ENCODE measurements at regions not wholly inside any gene's neighbourhood (a gene's known extent, or its start where the extent isn't known, plus 50 kb on each side); places are given as distances from the start of the nearest gene placed in this dataset.

- no peak for DNase-seq (ENCODE audit: low spot score)
- in situ Hi-C loops (cut with MboI; ENCODE audit: low pct_unique_long_range_greater_than_20kb, low sequenced_read_pairs, unreplicated experiment), result no loop called here
- TF ChIP-seq, protein P1, sequence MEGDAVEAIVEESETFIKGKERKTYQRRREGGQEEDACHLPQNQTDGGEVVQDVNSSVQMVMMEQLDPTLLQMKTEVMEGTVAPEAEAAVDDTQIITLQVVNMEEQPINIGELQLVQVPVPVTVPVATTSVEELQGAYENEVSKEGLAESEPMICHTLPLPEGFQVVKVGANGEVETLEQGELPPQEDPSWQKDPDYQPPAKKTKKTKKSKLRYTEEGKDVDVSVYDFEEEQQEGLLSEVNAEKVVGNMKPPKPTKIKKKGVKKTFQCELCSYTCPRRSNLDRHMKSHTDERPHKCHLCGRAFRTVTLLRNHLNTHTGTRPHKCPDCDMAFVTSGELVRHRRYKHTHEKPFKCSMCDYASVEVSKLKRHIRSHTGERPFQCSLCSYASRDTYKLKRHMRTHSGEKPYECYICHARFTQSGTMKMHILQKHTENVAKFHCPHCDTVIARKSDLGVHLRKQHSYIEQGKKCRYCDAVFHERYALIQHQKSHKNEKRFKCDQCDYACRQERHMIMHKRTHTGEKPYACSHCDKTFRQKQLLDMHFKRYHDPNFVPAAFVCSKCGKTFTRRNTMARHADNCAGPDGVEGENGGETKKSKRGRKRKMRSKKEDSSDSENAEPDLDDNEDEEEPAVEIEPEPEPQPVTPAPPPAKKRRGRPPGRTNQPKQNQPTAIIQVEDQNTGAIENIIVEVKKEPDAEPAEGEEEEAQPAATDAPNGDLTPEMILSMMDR (IDR thresholded peaks at IDR 0.05; ENCODE audit: extremely low read depth, insufficient read depth, missing control alignments), result no peak
These were observed 87.2 kb downstream of the TNFAIP3 start for GRCh38 chr6:137954253-137954652.

GRCh38 chr6:137956098-137956488, 89.0 kb downstream of the TNFAIP3 start:
- in situ Hi-C loops (cut with MboI; ENCODE audit: low pct_unique_long_range_greater_than_20kb, low sequenced_read_pairs, unreplicated experiment), result no loop called here
- TF ChIP-seq, protein P1 (IDR thresholded peaks at IDR 0.05; ENCODE audit: extremely low read depth, insufficient read depth, missing control alignments), result no peak

GRCh38 chr6:137957471-137957870, 90.4 kb downstream of the TNFAIP3 start:
- no peak for DNase-seq (ENCODE audit: low spot score)
- TF ChIP-seq, protein P1 (IDR thresholded peaks at IDR 0.05; ENCODE audit: extremely low read depth, insufficient read depth, missing control alignments), result no peak
- in situ Hi-C loops (cut with MboI; ENCODE audit: low pct_unique_long_range_greater_than_20kb, low sequenced_read_pairs, unreplicated experiment), result no loop called here

More at GRCh38 chr6:137956098-137956488, 89.0 kb downstream of the TNFAIP3 start:
- no peak for DNase-seq (ENCODE audit: low spot score)

- TF ChIP-seq, protein P1 (IDR thresholded peaks at IDR 0.05; ENCODE audit: extremely low read depth, insufficient read depth, missing control alignments), result no peak
- no peak for DNase-seq (ENCODE audit: low spot score)
- in situ Hi-C loops (cut with MboI; ENCODE audit: low pct_unique_long_range_greater_than_20kb, low sequenced_read_pairs, unreplicated experiment), result no loop called here
These were observed 91.9 kb downstream of the TNFAIP3 start for GRCh38 chr6:137958811-137959565.

DNA sequence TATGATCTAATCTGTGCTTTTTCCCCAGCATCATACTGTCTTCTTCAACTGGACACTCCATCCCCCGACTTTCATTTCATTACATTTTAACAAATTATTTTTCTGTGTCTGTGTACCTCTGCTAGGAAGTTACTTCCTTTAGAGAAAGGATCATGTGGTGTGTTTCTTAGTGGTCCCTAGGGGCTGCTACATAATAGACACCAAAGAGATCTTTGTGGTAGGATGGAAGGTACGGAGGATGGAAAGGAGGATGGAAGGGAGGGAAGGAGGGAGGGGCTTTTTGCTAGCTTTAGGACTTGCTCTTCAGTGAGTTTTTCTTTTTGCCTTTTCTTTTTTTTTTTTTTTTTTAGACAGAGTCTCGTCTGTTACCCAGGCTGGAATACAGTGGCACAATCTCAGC, 95.7 kb downstream of the TNFAIP3 start:
- DNase-seq (ENCODE audit: low spot score), result no peak
- in situ Hi-C loops (cut with MboI; ENCODE audit: low pct_unique_long_range_greater_than_20kb, low sequenced_read_pairs, unreplicated experiment), result no loop called here

GRCh38 chr6:137964876-137965275, 97.8 kb downstream of the TNFAIP3 start:
- in situ Hi-C loops (cut with MboI; ENCODE audit: low pct_unique_long_range_greater_than_20kb, low sequenced_read_pairs, unreplicated experiment), result no loop called here

More for the DNA sequence above, 95.7 kb downstream of the TNFAIP3 start:
- TF ChIP-seq, protein P1 (IDR thresholded peaks at IDR 0.05; ENCODE audit: extremely low read depth, insufficient read depth, missing control alignments), result no peak

More at GRCh38 chr6:137964876-137965275, 97.8 kb downstream of the TNFAIP3 start:
- no peak for DNase-seq (ENCODE audit: low spot score)
- TF ChIP-seq, protein P1 (IDR thresholded peaks at IDR 0.05; ENCODE audit: extremely low read depth, insufficient read depth, missing control alignments), result no peak
